Mononuclear cell (primary cell): ENCODE measurements at regions not wholly inside any gene's neighbourhood (a gene's known extent, or its start where the extent isn't known, plus 50 kb on each side); places are given as distances from the start of the nearest gene placed in this dataset.

Experiments used
- H3K27me3 ChIP-seq: 2 replicates; pipeline ENCODE4 v1.6.0; 2011; ENCODE audit warnings: low read length, control low read depth; ENCODE audit not compliant: insufficient read depth
- H3K4me1 ChIP-seq: 2 replicates; pipeline ENCODE4 v1.5.1; 2011; ENCODE audit warnings: mild to moderate bottlenecking, low read length, control low read depth; ENCODE audit not compliant: insufficient read depth
- H3K4me3 ChIP-seq: 2 replicates; pipeline ENCODE4 v1.5.1; 2011; ENCODE audit warnings: mild to moderate bottlenecking, low read length, moderate library complexity
- H3K9me3 ChIP-seq: 2 replicates; pipeline ENCODE4 v1.5.1; 2011; ENCODE audit warnings: low read depth, mild to moderate bottlenecking, control low read depth, low read length

GRCh38 chr10:93160829-93161228 is 87.1 kb downstream of the CYP26A1 start:
- H3K4me3 ChIP-seq: no peak overlapping the region
- no peaks in the 10 kb centered on the region for H3K4me1 ChIP-seq
- no peaks in the 10 kb centered on the region for H3K27me3 ChIP-seq
- H3K9me3 ChIP-seq: no peaks in the 10 kb centered on the region

- peaks cover 2% of the 10 kb centered on the region for H3K27me3 ChIP-seq
Measured at GRCh38 chr10:93165367-93165766, 91.7 kb downstream of the CYP26A1 start.

DNA sequence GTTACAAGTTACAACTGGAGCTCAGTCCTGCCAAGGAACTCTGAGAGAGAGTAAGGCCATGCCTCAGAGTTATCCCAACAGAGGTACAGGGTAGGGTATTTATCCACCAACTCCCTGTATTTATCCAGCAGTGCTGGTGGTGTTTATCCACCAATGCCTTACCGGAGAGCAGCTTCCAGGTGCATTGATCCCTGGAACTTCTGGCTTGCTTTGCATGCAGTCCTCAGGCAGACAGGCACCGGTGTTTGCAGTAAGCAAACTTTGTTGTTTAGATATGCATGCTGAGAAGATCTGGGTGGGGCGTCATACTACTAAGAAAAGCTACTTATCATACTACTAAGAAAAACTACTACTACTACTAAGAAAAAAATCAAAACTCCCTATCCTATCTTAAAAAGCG is 92.4 kb downstream of the CYP26A1 start:
- Histone ChIP-seq H3K9me3 (peaks cover 5% of the 10 kb centered on the region), H3K4me1 (no peaks in the 10 kb centered on the region), H3K27me3 (peaks cover 2% of the 10 kb centered on the region), H3K4me3 (no peak overlapping the region)

More at GRCh38 chr10:93165367-93165766, 91.7 kb downstream of the CYP26A1 start:
- no peak overlapping the region for H3K4me3 ChIP-seq
- no peaks in the 10 kb centered on the region for H3K4me1 ChIP-seq
- peaks cover 5% of the 10 kb centered on the region for H3K9me3 ChIP-seq

GRCh38 chr10:93171837-93172236 is 98.1 kb downstream of the CYP26A1 start:
- H3K4me1 ChIP-seq: no peaks in the 10 kb centered on the region
- H3K9me3 ChIP-seq: peaks cover 5% of the 10 kb centered on the region
- H3K4me3 ChIP-seq: no peak overlapping the region
- peaks cover 4% of the 10 kb centered on the region for H3K27me3 ChIP-seq

DNA sequence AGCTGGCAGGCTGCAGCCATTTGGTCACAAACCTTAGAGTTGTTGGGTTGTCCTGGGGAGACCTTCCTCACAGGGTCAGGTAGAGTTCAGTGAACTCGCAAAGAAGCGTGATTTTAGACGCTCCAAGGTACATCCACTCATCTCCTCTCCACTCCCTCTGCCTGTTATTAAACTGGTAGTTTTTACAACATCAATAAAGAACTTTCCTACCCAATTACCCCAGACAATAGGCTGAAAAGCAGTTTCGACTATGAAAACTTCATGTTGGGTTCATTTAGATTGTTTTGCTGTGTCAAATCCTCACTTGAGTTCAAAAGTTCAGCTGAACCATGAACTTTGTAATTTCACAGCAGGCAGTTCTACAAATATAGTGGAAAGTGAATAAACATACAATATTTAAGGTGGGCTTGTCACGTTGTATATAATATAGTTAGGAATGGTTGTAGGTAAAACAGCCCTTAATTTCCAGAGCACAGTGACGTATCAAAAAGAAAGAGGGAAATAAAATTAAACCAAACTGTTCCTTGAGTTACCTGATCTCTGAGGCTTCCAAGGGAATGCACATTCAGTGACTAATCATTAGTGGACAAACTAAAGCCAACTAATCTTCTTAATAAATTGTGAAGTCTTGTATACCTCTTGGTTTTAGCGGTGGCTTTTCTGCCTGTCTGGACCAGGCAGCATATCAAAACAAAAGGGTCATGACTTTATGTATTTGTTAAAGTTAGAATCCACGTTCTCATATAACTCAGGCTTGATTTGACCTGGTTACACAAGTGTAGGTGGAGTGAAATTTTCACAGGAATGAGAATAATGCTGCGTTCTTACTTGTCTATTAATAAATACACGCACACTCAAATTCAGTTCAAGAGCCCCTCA is 100.5 kb downstream of the CYP26A1 start:
- peaks cover 4% of the 10 kb centered on the region for H3K27me3 ChIP-seq
- H3K9me3 ChIP-seq: peaks cover 5% of the 10 kb centered on the region
- H3K4me3 ChIP-seq: no peak overlapping the region
- no peaks in the 10 kb centered on the region for H3K4me1 ChIP-seq

DNA sequence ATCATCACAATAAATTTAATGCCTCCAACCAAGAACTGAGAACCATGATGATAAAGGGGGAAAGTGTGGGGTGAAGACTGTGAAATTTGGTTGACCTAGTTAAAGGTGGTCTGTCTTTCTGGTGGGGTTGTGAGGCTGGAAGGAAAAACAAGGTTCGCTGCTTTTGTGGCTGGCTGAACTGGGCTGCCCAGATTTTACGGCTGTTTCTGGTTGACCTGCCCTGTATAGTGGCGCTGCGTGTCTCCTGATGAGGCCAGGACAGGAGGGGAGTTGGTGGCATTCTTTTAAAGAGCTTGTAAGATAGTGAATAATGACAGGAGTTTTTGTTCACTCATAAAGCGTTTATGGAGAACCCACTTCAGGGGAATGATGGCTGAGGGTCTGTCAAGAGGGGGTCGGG is 101.8 kb downstream of the CYP26A1 start:
- Histone ChIP-seq H3K4me3 (no peak overlapping the region), H3K9me3 (no peaks in the 10 kb centered on the region), H3K4me1 (no peaks in the 10 kb centered on the region)

GRCh38 chr10:93177511-93177910 is 103.8 kb downstream of the CYP26A1 start:
- Histone ChIP-seq H3K9me3 (no peaks in the 10 kb centered on the region), H3K4me3 (no peak overlapping the region), H3K4me1 (no peaks in the 10 kb centered on the region), H3K27me3 (peaks cover 4% of the 10 kb centered on the region)

More for the DNA sequence above, 101.8 kb downstream of the CYP26A1 start:
- peaks cover 4% of the 10 kb centered on the region for H3K27me3 ChIP-seq

- no peaks in the 10 kb centered on the region for H3K4me1 ChIP-seq
- peaks cover 4% of the 10 kb centered on the region for H3K27me3 ChIP-seq
- no peak overlapping the region for H3K4me3 ChIP-seq
- no peaks in the 10 kb centered on the region for H3K9me3 ChIP-seq
Measured at GRCh38 chr10:93178226-93178625, 104.5 kb downstream of the CYP26A1 start.

DNA sequence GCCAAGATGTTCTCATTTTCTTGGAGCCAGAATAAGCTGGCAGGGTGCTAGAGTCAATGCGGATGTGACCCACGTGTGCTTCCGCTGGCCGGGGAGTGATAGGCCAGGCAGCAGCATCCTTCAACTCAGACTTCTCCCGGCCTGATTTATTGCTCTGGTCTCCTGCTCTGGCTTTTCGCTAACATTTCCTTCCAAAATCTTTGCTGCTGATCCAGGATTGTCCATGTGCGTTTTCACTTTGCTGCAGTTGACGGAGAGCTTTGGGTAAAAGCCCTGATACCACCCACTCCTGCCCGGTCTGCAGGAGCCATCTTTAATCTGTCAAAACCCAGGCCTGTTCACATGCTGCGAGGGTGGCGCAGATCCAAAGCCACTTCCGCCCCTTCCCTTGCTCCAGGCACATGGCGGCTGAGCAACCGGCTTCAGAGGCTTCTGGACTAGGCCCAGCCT is 106.8 kb downstream of the CYP26A1 start:
- H3K4me3 ChIP-seq: no peak overlapping the region
- H3K27me3 ChIP-seq: no peaks in the 10 kb centered on the region
- H3K4me1 ChIP-seq: no peaks in the 10 kb centered on the region
- H3K9me3 ChIP-seq: no peaks in the 10 kb centered on the region

DNA sequence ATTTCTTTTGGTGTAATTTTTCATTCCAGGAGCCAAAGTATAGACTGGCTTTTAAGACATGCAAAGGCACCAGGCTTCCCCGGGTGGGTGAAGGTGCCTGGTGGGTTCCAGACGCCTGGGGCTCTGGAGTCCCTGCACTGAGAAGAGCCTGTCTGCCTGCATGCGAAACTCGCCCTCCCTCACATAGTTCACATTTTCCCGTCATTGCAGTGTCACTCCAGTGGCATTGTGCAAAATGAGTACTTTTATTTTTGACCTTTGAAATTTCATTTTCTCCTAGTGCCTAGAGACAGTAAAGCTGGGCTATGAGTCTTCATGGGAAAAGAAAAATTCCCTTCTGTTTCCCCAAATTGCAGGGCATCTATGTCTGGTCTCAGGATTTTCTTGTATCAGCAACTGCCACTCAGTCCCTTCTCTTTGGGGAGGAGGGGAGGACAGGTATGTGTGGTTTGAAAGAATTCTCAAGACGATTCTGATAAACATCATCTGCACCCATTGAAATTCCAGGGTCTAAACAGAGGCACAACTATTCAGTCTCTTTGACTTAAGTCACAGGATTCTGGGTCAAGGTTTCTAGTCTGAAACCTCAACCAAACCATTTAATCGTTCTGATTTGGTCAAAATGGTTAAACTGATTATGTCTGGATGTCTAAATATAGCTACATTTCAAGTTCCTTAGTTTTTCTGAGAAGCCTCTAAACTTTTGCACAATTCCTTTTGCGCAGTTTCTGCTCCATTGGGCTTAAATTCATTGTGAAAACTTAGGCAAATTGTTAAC is 107.8 kb downstream of the CYP26A1 start:
- Histone ChIP-seq H3K27me3 (no peaks in the 10 kb centered on the region), H3K4me3 (no peak overlapping the region), H3K4me1 (no peaks in the 10 kb centered on the region), H3K9me3 (no peaks in the 10 kb centered on the region)

DNA sequence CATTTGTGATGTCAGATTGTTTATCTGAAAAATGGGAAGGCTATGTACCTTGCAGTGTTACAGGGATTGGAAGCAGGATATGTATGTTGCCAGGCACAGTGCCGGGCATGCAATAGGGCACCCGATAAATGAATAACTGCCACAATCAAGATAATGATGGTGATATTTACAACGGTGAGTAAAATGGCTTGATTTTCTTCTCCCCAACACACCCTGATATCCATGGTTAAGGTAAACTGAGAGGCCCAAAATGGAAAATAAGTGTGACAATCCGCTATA is 108.3 kb downstream of the CYP26A1 start:
- Histone ChIP-seq H3K9me3 (no peaks in the 10 kb centered on the region), H3K4me1 (no peaks in the 10 kb centered on the region), H3K4me3 (no peak overlapping the region), H3K27me3 (no peaks in the 10 kb centered on the region)

DNA sequence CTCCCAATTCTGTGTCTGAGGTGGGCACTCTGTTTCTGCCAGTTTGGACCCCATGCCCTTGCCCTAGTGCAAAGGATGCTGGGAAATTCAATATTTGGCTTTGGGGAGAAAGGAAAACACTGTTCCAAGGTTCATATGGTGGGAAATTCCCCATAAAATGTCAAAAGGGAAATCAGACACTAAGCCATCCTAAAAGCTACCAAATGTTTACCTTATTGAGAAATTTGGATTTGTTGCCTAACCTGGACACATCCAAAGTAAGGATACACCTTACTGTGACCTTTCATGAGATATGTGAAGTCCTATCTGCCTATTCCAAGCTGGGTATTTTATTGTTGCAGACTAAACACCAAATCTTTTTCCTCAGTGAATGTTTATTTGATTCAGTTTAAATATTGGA is 109.1 kb downstream of the CYP26A1 start:
- H3K4me1 ChIP-seq: no peaks in the 10 kb centered on the region
- H3K9me3 ChIP-seq: no peaks in the 10 kb centered on the region
- no peaks in the 10 kb centered on the region for H3K27me3 ChIP-seq
- H3K4me3 ChIP-seq: no peak overlapping the region

- H3K4me1 ChIP-seq: peaks cover 10% of the 10 kb centered on the region
- H3K4me3 ChIP-seq: no peak overlapping the region
- H3K9me3 ChIP-seq: no peaks in the 10 kb centered on the region
- peaks cover 2% of the 10 kb centered on the region for H3K27me3 ChIP-seq
Measured at GRCh38 chr10:93186653-93187052, 113.0 kb downstream of the CYP26A1 start.

- Histone ChIP-seq H3K4me3 (no peak overlapping the region), H3K4me1 (peaks cover 10% of the 10 kb centered on the region), H3K9me3 (no peaks in the 10 kb centered on the region), H3K27me3 (peaks cover 2% of the 10 kb centered on the region)
Measured at GRCh38 chr10:93189944-93190343, 116.3 kb downstream of the CYP26A1 start.

- H3K4me1 ChIP-seq: peaks cover 10% of the 10 kb centered on the region
- peaks cover 2% of the 10 kb centered on the region for H3K27me3 ChIP-seq
- H3K9me3 ChIP-seq: no peaks in the 10 kb centered on the region
- H3K4me3 ChIP-seq: no peak overlapping the region
Measured at GRCh38 chr10:93190372-93190771, 116.7 kb downstream of the CYP26A1 start.
